Gastroesophageal sphincter (tissue), 4 donors: ENCODE measurements at regions not wholly inside any gene's neighbourhood (a gene's known extent, or its start where the extent isn't known, plus 50 kb on each side); places are given as distances from the start of the nearest gene placed in this dataset.
"Not testable (repeated sequence)": the region's sequence is repeated elsewhere in the genome, so short reads cannot be mapped to it uniquely, and the experiment has no call there.

Experiments
- ATAC-seq: fragments of 150-250 bp; one replicate; pipeline ENCODE4 v1.9.1; 2016; ENCODE audit warnings: mild to moderate bottlenecking, moderate library complexity
- H3K27ac ChIP-seq, 4 donors: fragments of 200-600 bp; sonication (generic) in 3 of 4; 1 replicate in 3 of 4; 2 replicates in 1 of 4; pipeline ENCODE4 v1.5.1; 2016 to 2019
- H3K27me3 ChIP-seq: fragments of 200-600 bp; sonication (generic); one replicate; pipeline ENCODE4 v1.5.1; 2019
- H3K36me3 ChIP-seq, 2 donors: fragments of 200-600 bp; sonication (generic); one replicate each; pipeline ENCODE4 v1.5.1; 2019; ENCODE audit warnings: control low read depth in 1 of 2
- H3K4me1 ChIP-seq, 3 donors: fragments of 200-600 bp; sonication (generic); 1 replicate in 2 of 3; 2 replicates in 1 of 3; pipeline ENCODE4 v1.5.1; 2016 to 2019; ENCODE audit warnings: control low read depth in 2 of 3
- H3K4me3 ChIP-seq, 2 donors: fragments of 200-600 bp; sonication (generic); one replicate each; pipeline ENCODE4 v1.5.1; 2019; ENCODE audit warnings: mild to moderate bottlenecking in 1 of 2, moderate library complexity in 1 of 2
- H3K9me3 ChIP-seq, 3 donors: fragments of 200-600 bp; sonication (generic); one replicate each; pipeline ENCODE4 v1.5.1; 2017 to 2019; ENCODE audit warnings: control low read depth in 2 of 3
- EP300 ChIP-seq: sonication (generic); formaldehyde crosslinking; IDR thresholded peaks from one replicate; pipeline ENCODE4 v1.6.1; 2017; ENCODE audit warnings: antibody characterized with exemption, mild to moderate bottlenecking
- POLR2A ChIP-seq, 2 donors: fragments of 450-650 bp; IDR thresholded peaks; one replicate each; pipeline ENCODE4 v1.6.1; 2017; ENCODE audit warnings: antibody characterized with exemption in 2 of 2, mild to moderate bottlenecking in 2 of 2, moderate library complexity in 1 of 2
- POLR2AphosphoS5 ChIP-seq: sonication (generic); formaldehyde crosslinking; IDR thresholded peaks from one replicate; pipeline ENCODE4 v1.6.1; 2017; ENCODE audit warnings: antibody characterized with exemption
- WGBS, 2 donors: methylation state at CpG; one replicate each; pipeline ENCODE4 v1.1.5; 2018; ENCODE audit warnings: low coverage in 1 of 2; 5-methylcytosine and 5-hydroxymethylcytosine counted together
- TF ChIP-seq, protein P1 (sequence below), 4 experiments: fragments of 200-600 bp in 2 of 4; fragments of 450-650 bp in 2 of 4; sonication (generic) in 1 of 4; IDR thresholded peaks; one replicate each; pipeline ENCODE4 v1.5.1; 2017 to 2019; ENCODE audit warnings: antibody characterized with exemption in 4 of 4, mild to moderate bottlenecking in 2 of 4, moderate library complexity in 2 of 4

GRCh38 chr6:131433927-131434326, 139.1 kb upstream of the ARG1 start:
- H3K4me3 ChIP-seq: no peak overlapping the region
- TF ChIP-seq POLR2A (IDR thresholded peaks at IDR 0.05) (no peak), POLR2AphosphoS5 (no peak)
- no peaks in the 10 kb centered on the region for H3K4me1 ChIP-seq
- no peaks in the 10 kb centered on the region for H3K36me3 ChIP-seq
- ATAC-seq: no peak
- H3K9me3 ChIP-seq: peaks cover 0 to 20% (median 0%) of the 10 kb centered on the region in 3 donors
- 71 to 83% methylated on average over 1 of the region's 1 CpG for WGBS, 2 donors
- H3K27me3 ChIP-seq: no peaks in the 10 kb centered on the region
- no peak overlapping the region for H3K27ac ChIP-seq

GRCh38 chr6:131436358-131436757, 136.7 kb upstream of the ARG1 start:
- TF ChIP-seq EP300 (no peak), POLR2AphosphoS5 (no peak), POLR2A (IDR thresholded peaks at IDR 0.05) (no peak)
- TF ChIP-seq, protein P1, sequence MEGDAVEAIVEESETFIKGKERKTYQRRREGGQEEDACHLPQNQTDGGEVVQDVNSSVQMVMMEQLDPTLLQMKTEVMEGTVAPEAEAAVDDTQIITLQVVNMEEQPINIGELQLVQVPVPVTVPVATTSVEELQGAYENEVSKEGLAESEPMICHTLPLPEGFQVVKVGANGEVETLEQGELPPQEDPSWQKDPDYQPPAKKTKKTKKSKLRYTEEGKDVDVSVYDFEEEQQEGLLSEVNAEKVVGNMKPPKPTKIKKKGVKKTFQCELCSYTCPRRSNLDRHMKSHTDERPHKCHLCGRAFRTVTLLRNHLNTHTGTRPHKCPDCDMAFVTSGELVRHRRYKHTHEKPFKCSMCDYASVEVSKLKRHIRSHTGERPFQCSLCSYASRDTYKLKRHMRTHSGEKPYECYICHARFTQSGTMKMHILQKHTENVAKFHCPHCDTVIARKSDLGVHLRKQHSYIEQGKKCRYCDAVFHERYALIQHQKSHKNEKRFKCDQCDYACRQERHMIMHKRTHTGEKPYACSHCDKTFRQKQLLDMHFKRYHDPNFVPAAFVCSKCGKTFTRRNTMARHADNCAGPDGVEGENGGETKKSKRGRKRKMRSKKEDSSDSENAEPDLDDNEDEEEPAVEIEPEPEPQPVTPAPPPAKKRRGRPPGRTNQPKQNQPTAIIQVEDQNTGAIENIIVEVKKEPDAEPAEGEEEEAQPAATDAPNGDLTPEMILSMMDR (IDR thresholded peaks at IDR 0.05): no peak
- WGBS, 2 donors: 63 to 90% methylated on average over 1 of the region's 1 CpG
- no peak overlapping the region for H3K27ac ChIP-seq
- H3K9me3 ChIP-seq: peaks cover 0 to 21% (median 0%) of the 10 kb centered on the region in 3 donors
- H3K4me1 ChIP-seq: no peaks in the 10 kb centered on the region
- no peak overlapping the region for H3K4me3 ChIP-seq
- no peaks in the 10 kb centered on the region for H3K36me3 ChIP-seq
- H3K27me3 ChIP-seq: no peaks in the 10 kb centered on the region
- ATAC-seq: no peak

- TF ChIP-seq, protein P1 (IDR thresholded peaks at IDR 0.05): no peak
- TF ChIP-seq EP300 (no peak), POLR2AphosphoS5 (no peak), POLR2A (IDR thresholded peaks at IDR 0.05) (no peak)
- no peaks in the 10 kb centered on the region for H3K4me1 ChIP-seq
- no peaks in the 10 kb centered on the region for H3K36me3 ChIP-seq
- ATAC-seq: no peak
- 89% methylated on average over 3 of the region's 3 CpGs; no CpG with 5 or more reads in 1 of the 2 donors for WGBS, 2 donors
- no peak overlapping the region for H3K4me3 ChIP-seq
- H3K27me3 ChIP-seq: no peaks in the 10 kb centered on the region
- peaks cover 0 to 11% (median 0%) of the 10 kb centered on the region in 3 donors for H3K9me3 ChIP-seq
- H3K27ac ChIP-seq: no peak overlapping the region
These were observed 130.0 kb upstream of the ARG1 start for GRCh38 chr6:131443014-131443413.

DNA sequence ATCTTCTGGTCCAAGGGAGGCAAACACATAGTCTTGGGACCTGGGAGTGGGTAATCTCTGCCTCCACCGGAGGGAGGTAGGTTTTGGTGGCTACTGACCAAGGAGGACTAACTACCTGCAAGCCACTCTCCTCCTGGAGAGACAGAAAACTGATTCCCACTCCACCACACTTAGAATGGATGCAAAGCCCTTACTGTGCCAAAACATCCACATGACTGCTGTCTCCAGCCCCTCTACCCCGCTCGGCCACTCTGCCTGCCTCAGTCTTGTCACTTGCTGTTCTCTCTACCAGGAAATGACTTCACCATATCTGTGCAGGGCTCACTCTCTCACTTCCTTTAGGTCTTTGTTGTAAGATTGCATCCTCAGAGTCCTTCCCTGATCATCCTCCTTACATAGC, 129.5 kb upstream of the ARG1 start:
- 76 to 86% methylated on average over 2 to 3 of the region's 3 CpGs for WGBS, 2 donors
- no peaks in the 10 kb centered on the region for H3K4me1 ChIP-seq
- ATAC-seq: no peak

DNA sequence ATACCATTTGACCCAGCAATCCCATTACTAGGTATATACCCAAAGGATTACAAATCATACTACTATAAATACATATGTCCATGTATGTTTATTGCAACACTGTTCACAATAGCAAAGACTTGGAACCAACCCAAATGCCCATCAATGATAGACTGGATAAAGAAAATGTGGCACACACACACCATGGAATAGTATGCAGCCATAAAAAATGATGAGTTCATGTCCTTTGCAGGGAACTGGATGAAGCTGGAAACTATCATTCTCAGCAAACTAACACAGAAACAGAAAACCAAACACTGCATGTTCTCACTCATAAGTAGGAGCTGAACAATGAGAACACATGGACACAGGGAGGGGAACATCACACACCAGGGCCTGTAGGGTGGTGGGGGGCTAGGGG, 127.7 kb upstream of the ARG1 start:
- ATAC-seq, H3K36me3 ChIP-seq, H3K27me3 ChIP-seq, H3K4me1 ChIP-seq, H3K4me3 ChIP-seq, H3K9me3 ChIP-seq, H3K27ac ChIP-seq: not testable (repeated sequence)

More for the DNA sequence above, 129.5 kb upstream of the ARG1 start:
- Histone ChIP-seq H3K36me3 (no peaks in the 10 kb centered on the region), H3K9me3 (peaks cover 0 to 6% (median 0%) of the 10 kb centered on the region in 3 donors), H3K27me3 (no peaks in the 10 kb centered on the region), H3K27ac (no peak overlapping the region), H3K4me3 (no peak overlapping the region)
- TF ChIP-seq, protein P1 (IDR thresholded peaks at IDR 0.05): no peak
- TF ChIP-seq POLR2A (IDR thresholded peaks at IDR 0.05): no peak
- no peak for TF ChIP-seq EP300
- TF ChIP-seq POLR2AphosphoS5: no peak

- ATAC-seq: no peak
- Histone ChIP-seq H3K36me3 (no peaks in the 10 kb centered on the region), H3K27ac (no peak overlapping the region), H3K27me3 (no peaks in the 10 kb centered on the region), H3K9me3 (peaks cover 0 to 6% (median 0%) of the 10 kb centered on the region in 3 donors), H3K4me3 (no peak overlapping the region), H3K4me1 (no peaks in the 10 kb centered on the region)
- TF ChIP-seq, protein P1 (IDR thresholded peaks at IDR 0.05): no peak
- TF ChIP-seq POLR2A (IDR thresholded peaks at IDR 0.05) (no peak), EP300 (no peak), POLR2AphosphoS5 (no peak)
- 70 to 76% methylated on average over 4 of the region's 4 CpGs for WGBS, 2 donors
These were observed 122.2 kb upstream of the ARG1 start for GRCh38 chr6:131450861-131451260.
